HG03175 (cell line): ENCODE measurements at regions not wholly inside any gene's neighbourhood (a gene's known extent, or its start where the extent isn't known, plus 50 kb on each side); places are given as distances from the start of the nearest gene placed in this dataset.

ENCODE experiments used
- ATAC-seq: cut with Tn5 transposase; IDR thresholded peaks from one replicate; pipeline ENCODE4 v1.9.1; 2021; ENCODE audit warnings: mild to moderate bottlenecking, moderate library complexity; ENCODE audit not compliant: unreplicated experiment

GRCh38 chr14:73783107-73783727 lies 68.4 kb upstream of the PTGR2 start:
- ATAC-seq, result no peak

GRCh38 chr14:73782623-73783022 lies 68.4 kb upstream of the PNMA1 start:
- ATAC-seq, result no peak

- ATAC-seq, result no peak
These were observed 66.7 kb upstream of the PNMA1 start for GRCh38 chr14:73780896-73781295.

- no peak for ATAC-seq
These were observed 66.2 kb upstream of the PNMA1 start for GRCh38 chr14:73780391-73780790.

GRCh38 chr14:73778736-73779135 lies 64.6 kb upstream of the PNMA1 start:
- ATAC-seq, result no peak

- ATAC-seq, result no peak
These were observed 63.2 kb upstream of the PNMA1 start for GRCh38 chr14:73777420-73777819.

- ATAC-seq, result no peak
These were observed 62.0 kb upstream of the PNMA1 start for GRCh38 chr14:73776194-73776537.

- ATAC-seq, result no peak
These were observed 61.4 kb upstream of the PNMA1 start for GRCh38 chr14:73775339-73776193.

GRCh38 chr14:73774671-73775070 lies 60.5 kb upstream of the PNMA1 start:
- no peak for ATAC-seq

GRCh38 chr14:73774241-73774570 lies 60.0 kb upstream of the PNMA1 start:
- ATAC-seq, result no peak

- ATAC-seq, result no peak
These were observed 59.5 kb upstream of the PNMA1 start for GRCh38 chr14:73773441-73774240.

GRCh38 chr14:73771848-73772638 lies 57.9 kb upstream of the PNMA1 start:
- ATAC-seq, result peak; percentile 60

- peak; percentile 6 for ATAC-seq
These were observed 57.0 kb upstream of the PNMA1 start for GRCh38 chr14:73770977-73771847.

GRCh38 chr14:73768107-73768506 lies 53.9 kb upstream of the PNMA1 start:
- ATAC-seq, result no peak

- no peak for ATAC-seq
These were observed 50.5 kb upstream of the PNMA1 start for GRCh38 chr14:73764406-73765280.
